ENCODE measurements at regions not wholly inside any gene's neighbourhood (a gene's known extent, or its start where the extent isn't known, plus 50 kb on each side); places are given as distances from the start of the nearest gene placed in this dataset.
A peak's percentile ranks its signal among the peaks of the same experiment; 100 is the strongest.

- TF ChIP-seq CTCF (IDR thresholded peaks at IDR 0.05; ENCODE audit: low read depth, low read length), result no peak
- DNase-seq (ENCODE audit: extremely low read depth, low read depth), result no peak
Observed at GRCh38 chr17:77321649-77322513, 181.1 kb downstream of the SEC14L1 start.

- DNase-seq (ENCODE audit: extremely low read depth, low read depth), result peak; percentile 95
- TF ChIP-seq CTCF (IDR thresholded peaks at IDR 0.05; ENCODE audit: low read depth, low read length), result no peak
Observed at GRCh38 chr17:77322514-77323412, 182.0 kb downstream of the SEC14L1 start.

GRCh38 chr17:77323413-77324171, 182.8 kb downstream of the SEC14L1 start:
- no peak for DNase-seq (ENCODE audit: extremely low read depth, low read depth)
- peak; percentile 6 for TF ChIP-seq CTCF (IDR thresholded peaks at IDR 0.05; ENCODE audit: low read depth, low read length)

- no peak for TF ChIP-seq CTCF (IDR thresholded peaks at IDR 0.05; ENCODE audit: low read depth, low read length)
Observed at GRCh38 chr17:77324227-77324626, 183.5 kb downstream of the SEC14L1 start.

GRCh38 chr17:77325577-77326075, 184.9 kb downstream of the SEC14L1 start:
- DNase-seq (ENCODE audit: extremely low read depth, low read depth), result no peak
- TF ChIP-seq CTCF (IDR thresholded peaks at IDR 0.05; ENCODE audit: low read depth, low read length), result no peak

More at GRCh38 chr17:77324227-77324626, 183.5 kb downstream of the SEC14L1 start:
- DNase-seq (ENCODE audit: extremely low read depth, low read depth), result no peak

- DNase-seq (ENCODE audit: extremely low read depth, low read depth), result no peak
- no peak for TF ChIP-seq CTCF (IDR thresholded peaks at IDR 0.05; ENCODE audit: low read depth, low read length)
Observed at GRCh38 chr17:77326076-77326591, 185.4 kb downstream of the SEC14L1 start.

Data from AG09319 (cell line).